Kidney epithelial cell (primary cell): ENCODE measurements at regions not wholly inside any gene's neighbourhood (a gene's known extent, or its start where the extent isn't known, plus 50 kb on each side); places are given as distances from the start of the nearest gene placed in this dataset.

Experiments
- DNase-seq: peaks from one replicate; pipeline ENCODE4 v3.0.0-alpha.2; 2010; ENCODE audit warnings: low read depth
- H3K27me3 ChIP-seq: 2 replicates; pipeline ENCODE4 v1.6.0; 2011; ENCODE audit warnings: low read length; ENCODE audit not compliant: control insufficient read depth, insufficient read depth
- H3K36me3 ChIP-seq: 2 replicates; pipeline ENCODE4 v1.5.1; 2011; ENCODE audit warnings: low read length; ENCODE audit not compliant: control insufficient read depth, insufficient read depth
- H3K4me3 ChIP-seq: 2 replicates; pipeline ENCODE4 v1.5.1; 2011; ENCODE audit warnings: low read depth, mild to moderate bottlenecking, control low read depth, low read length
- CTCF ChIP-seq: IDR thresholded peaks from 2 replicates; pipeline ENCODE4 v1.5.1; 2011; ENCODE audit warnings: mild to moderate bottlenecking, moderate library complexity, low read length, control low read depth, inconsistent platforms; ENCODE audit not compliant: insufficient read depth, poor library complexity, severe bottlenecking

GRCh38 chr10:21183025-21183424, 285.9 kb upstream of the NEBL start:
- no peaks in the 10 kb centered on the region for H3K36me3 ChIP-seq
- H3K27me3 ChIP-seq, result no peaks in the 10 kb centered on the region
- TF ChIP-seq CTCF, result no peak
- no peak for DNase-seq
- H3K4me3 ChIP-seq, result no peak overlapping the region

GRCh38 chr10:21181451-21181850, 284.3 kb upstream of the NEBL start:
- H3K36me3 ChIP-seq, result no peaks in the 10 kb centered on the region
- no peaks in the 10 kb centered on the region for H3K27me3 ChIP-seq
- H3K4me3 ChIP-seq, result no peak overlapping the region
- DNase-seq, result no peak
- TF ChIP-seq CTCF, result no peak

GRCh38 chr10:21180604-21181003, 283.5 kb upstream of the NEBL start:
- no peak for TF ChIP-seq CTCF
- Histone ChIP-seq H3K27me3 (no peaks in the 10 kb centered on the region), H3K4me3 (no peak overlapping the region), H3K36me3 (no peaks in the 10 kb centered on the region)
- DNase-seq, result no peak

GRCh38 chr10:21176934-21177480, 279.9 kb upstream of the NEBL start:
- peaks cover 2% of the 10 kb centered on the region for H3K27me3 ChIP-seq
- DNase-seq, result no peak
- no peaks in the 10 kb centered on the region for H3K36me3 ChIP-seq
- no peak for TF ChIP-seq CTCF
- no peak overlapping the region for H3K4me3 ChIP-seq

- TF ChIP-seq CTCF, result no peak
- H3K36me3 ChIP-seq, result no peaks in the 10 kb centered on the region
- H3K27me3 ChIP-seq, result peaks cover 2% of the 10 kb centered on the region
- no peak overlapping the region for H3K4me3 ChIP-seq
- DNase-seq, result no peak
These were observed 278.7 kb upstream of the NEBL start for GRCh38 chr10:21175797-21176196.
